ENCODE measurements at regions not wholly inside any gene's neighbourhood (a gene's known extent, or its start where the extent isn't known, plus 50 kb on each side); places are given as distances from the start of the nearest gene placed in this dataset.

GRCh38 chr3:53965291-53965690, 73.6 kb upstream of the SELENOK start:
- Histone ChIP-seq H3K4me1 (ENCODE audit: control insufficient read depth, extremely low read depth, insufficient read depth, low read length) (no peaks in the 10 kb centered on the region), H3K79me2 (ENCODE audit: control insufficient read depth, insufficient read depth, low read length) (no peaks in the 10 kb centered on the region), H3K27me3 (ENCODE audit: control insufficient read depth, extremely low read depth, insufficient read depth, low read length) (no peaks in the 10 kb centered on the region), H3K36me3 (ENCODE audit: control insufficient read depth in 2 of 2, extremely low read depth in 1 of 2, insufficient read depth in 2 of 2, low read length in 2 of 2) (no peaks in the 10 kb centered on the region), H4K20me1 (ENCODE audit: control insufficient read depth, extremely low read depth, insufficient read depth, low read length) (no peaks in the 10 kb centered on the region), H3K9ac (ENCODE audit: control insufficient read depth, extremely low read depth, insufficient read depth, low read length) (no peak overlapping the region), H3K9me1 (ENCODE audit: control insufficient read depth, extremely low read depth, insufficient read depth, low read length) (no peaks in the 10 kb centered on the region), H2AFZ (ENCODE audit: control insufficient read depth, low read length) (no peak overlapping the region), H3K4me3 (ENCODE audit: control insufficient read depth in 2 of 3, extremely low read depth in 1 of 3, insufficient read depth in 2 of 3, low read depth in 1 of 3, low read length in 3 of 3) (no peak overlapping the region), H3K9me3 (ENCODE audit: control insufficient read depth, low read depth, low read length) (no peaks in the 10 kb centered on the region), H3K4me2 (ENCODE audit: control insufficient read depth, extremely low read depth, insufficient read depth, low read depth, low read length) (no peak overlapping the region), H3K27ac (ENCODE audit: control insufficient read depth, insufficient read depth, low read length) (no peak overlapping the region)
- dilution Hi-C loops (cut with MboI; ENCODE audit: extremely low pct_ligation_motif_present, low sequenced_read_pairs), result no loop called here
- FAIRE-seq (no peak), DNase-seq (ENCODE audit: low read depth, low spot score) (no peak)
- TF ChIP-seq EZH2 (IDR thresholded peaks at IDR 0.05; ENCODE audit: low read length) (no peak), CTCF (optimal IDR thresholded peaks at IDR 0.05 in 1 of 3, IDR thresholded peaks at IDR 0.05 in 1 of 3, conservative IDR thresholded peaks at IDR 0.05 in 1 of 3; ENCODE audit: extremely low read depth in 1 of 3, insufficient read depth in 2 of 3, low read length in 3 of 3) (no peak)

- TF ChIP-seq EZH2 (IDR thresholded peaks at IDR 0.05; ENCODE audit: low read length) (no peak), CTCF (optimal IDR thresholded peaks at IDR 0.05 in 1 of 3, IDR thresholded peaks at IDR 0.05 in 1 of 3, conservative IDR thresholded peaks at IDR 0.05 in 1 of 3; ENCODE audit: extremely low read depth in 1 of 3, insufficient read depth in 2 of 3, low read length in 3 of 3) (no peak)
- Histone ChIP-seq H3K36me3 (ENCODE audit: control insufficient read depth in 2 of 2, extremely low read depth in 1 of 2, insufficient read depth in 2 of 2, low read length in 2 of 2) (no peaks in the 10 kb centered on the region), H3K27me3 (ENCODE audit: control insufficient read depth, extremely low read depth, insufficient read depth, low read length) (no peaks in the 10 kb centered on the region), H3K4me3 (ENCODE audit: control insufficient read depth in 2 of 3, extremely low read depth in 1 of 3, insufficient read depth in 2 of 3, low read depth in 1 of 3, low read length in 3 of 3) (no peak overlapping the region), H3K4me2 (ENCODE audit: control insufficient read depth, extremely low read depth, insufficient read depth, low read depth, low read length) (no peak overlapping the region), H3K9me1 (ENCODE audit: control insufficient read depth, extremely low read depth, insufficient read depth, low read length) (no peaks in the 10 kb centered on the region), H3K9me3 (ENCODE audit: control insufficient read depth, low read depth, low read length) (no peaks in the 10 kb centered on the region), H3K4me1 (ENCODE audit: control insufficient read depth, extremely low read depth, insufficient read depth, low read length) (no peaks in the 10 kb centered on the region), H4K20me1 (ENCODE audit: control insufficient read depth, extremely low read depth, insufficient read depth, low read length) (no peaks in the 10 kb centered on the region), H3K79me2 (ENCODE audit: control insufficient read depth, insufficient read depth, low read length) (no peaks in the 10 kb centered on the region), H3K27ac (ENCODE audit: control insufficient read depth, insufficient read depth, low read length) (no peak overlapping the region), H2AFZ (ENCODE audit: control insufficient read depth, low read length) (no peak overlapping the region), H3K9ac (ENCODE audit: control insufficient read depth, extremely low read depth, insufficient read depth, low read length) (no peak overlapping the region)
- no peak for FAIRE-seq
- no peak for DNase-seq (ENCODE audit: low read depth, low spot score)
- dilution Hi-C loops (cut with MboI; ENCODE audit: extremely low pct_ligation_motif_present, low sequenced_read_pairs), result no loop called here
Observed at GRCh38 chr3:53957831-53958230, 66.2 kb upstream of the SELENOK start.
